Stimulated activated memory B cell treated with anti-CD40 and anti-IgM and Interleukin-4, amounts not matched to agents 10 μg/mL and 1 μg/mL and 100 μg/mL, for 72 hours (primary cell): ENCODE measurements at regions not wholly inside any gene's neighbourhood (a gene's known extent, or its start where the extent isn't known, plus 50 kb on each side); places are given as distances from the start of the nearest gene placed in this dataset.
A peak's percentile ranks its signal among the peaks of the same experiment; 100 is the strongest.

Experiments used
- ATAC-seq: fragments of 150-1000 bp; cut with Tn5 transposase; 2 replicates; pipeline ENCODE4 v1.10.0; 2021
- H3K27ac Mint-ChIP-seq: one replicate; pipeline ENCODE4 v1.8.0; 2022; ENCODE audit warnings: mild to moderate bottlenecking, mixed read lengths
- H3K27me3 Mint-ChIP-seq: one replicate; pipeline ENCODE4 v1.8.0; 2022; ENCODE audit warnings: mixed read lengths
- H3K36me3 Mint-ChIP-seq: one replicate; pipeline ENCODE4 v1.8.0; 2022; ENCODE audit warnings: mixed read lengths
- H3K4me1 Mint-ChIP-seq: one replicate; pipeline ENCODE4 v1.8.0; 2022; ENCODE audit warnings: mixed read lengths
- H3K4me3 Mint-ChIP-seq: one replicate; pipeline ENCODE4 v1.8.0; 2022; ENCODE audit warnings: mild to moderate bottlenecking, moderate library complexity, mixed read lengths
- H3K9me3 Mint-ChIP-seq: one replicate; pipeline ENCODE4 v1.8.0; 2022; ENCODE audit warnings: mixed read lengths

DNA sequence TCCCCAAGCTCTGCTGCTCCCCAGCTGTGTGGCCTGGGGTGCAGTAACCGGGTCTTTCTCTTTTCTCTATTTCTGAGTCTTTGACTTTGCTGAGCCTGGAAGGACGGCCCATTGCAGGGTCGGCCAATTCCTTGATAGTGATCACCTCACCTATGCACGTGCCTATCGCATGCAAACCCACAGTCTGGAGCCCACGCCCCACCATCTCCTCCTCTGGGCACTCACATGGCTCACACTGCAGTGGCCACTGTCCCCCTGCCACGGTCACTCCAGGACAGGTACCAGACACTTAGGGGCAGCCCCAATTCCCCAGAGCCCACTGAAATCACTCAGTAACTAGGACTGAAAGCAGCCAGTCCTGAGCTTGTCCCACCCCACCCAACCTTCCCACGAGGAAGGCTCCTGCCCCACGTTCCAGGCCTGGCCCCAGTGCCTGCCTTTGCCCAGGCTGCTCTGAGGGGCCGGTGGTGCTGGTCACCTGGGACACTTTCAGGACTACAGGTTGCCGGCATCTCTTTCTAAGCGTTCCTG lies 137.6 kb downstream of the TEX29 start:
- Mint-ChIP-seq H3K4me1 (peaks cover 5% of the 10 kb centered on the region), H3K27me3 (peaks cover 43% of the 10 kb centered on the region), H3K36me3 (no peaks in the 10 kb centered on the region), H3K4me3 (no peak overlapping the region), H3K27ac (no peak overlapping the region), H3K9me3 (peaks cover 4% of the 10 kb centered on the region)
- no peak for ATAC-seq

DNA sequence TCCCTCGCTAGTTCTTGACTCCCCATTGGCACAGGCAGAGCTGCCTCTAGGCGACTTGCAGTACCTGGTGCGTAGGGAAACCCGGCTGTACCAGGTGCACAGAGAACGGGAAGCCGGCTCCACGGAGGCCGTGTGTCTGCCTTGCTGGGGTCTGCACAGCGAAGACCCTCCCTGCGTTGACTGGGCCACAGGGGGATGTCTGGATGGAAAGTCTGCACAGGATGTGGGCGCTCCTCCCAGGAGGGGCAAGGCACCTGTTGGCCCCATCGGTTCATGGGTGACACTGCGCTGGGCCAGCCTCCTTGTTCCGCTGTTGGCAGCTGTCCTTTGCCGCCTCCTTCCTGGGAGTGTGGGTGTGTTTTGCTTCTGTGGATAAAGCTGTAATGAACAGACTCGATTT lies 138.3 kb downstream of the TEX29 start:
- no peak for ATAC-seq
- Mint-ChIP-seq H3K36me3 (no peaks in the 10 kb centered on the region), H3K9me3 (peaks cover 4% of the 10 kb centered on the region), H3K4me3 (no peak overlapping the region), H3K27me3 (peaks cover 43% of the 10 kb centered on the region), H3K27ac (no peak overlapping the region), H3K4me1 (peaks cover 5% of the 10 kb centered on the region)

DNA sequence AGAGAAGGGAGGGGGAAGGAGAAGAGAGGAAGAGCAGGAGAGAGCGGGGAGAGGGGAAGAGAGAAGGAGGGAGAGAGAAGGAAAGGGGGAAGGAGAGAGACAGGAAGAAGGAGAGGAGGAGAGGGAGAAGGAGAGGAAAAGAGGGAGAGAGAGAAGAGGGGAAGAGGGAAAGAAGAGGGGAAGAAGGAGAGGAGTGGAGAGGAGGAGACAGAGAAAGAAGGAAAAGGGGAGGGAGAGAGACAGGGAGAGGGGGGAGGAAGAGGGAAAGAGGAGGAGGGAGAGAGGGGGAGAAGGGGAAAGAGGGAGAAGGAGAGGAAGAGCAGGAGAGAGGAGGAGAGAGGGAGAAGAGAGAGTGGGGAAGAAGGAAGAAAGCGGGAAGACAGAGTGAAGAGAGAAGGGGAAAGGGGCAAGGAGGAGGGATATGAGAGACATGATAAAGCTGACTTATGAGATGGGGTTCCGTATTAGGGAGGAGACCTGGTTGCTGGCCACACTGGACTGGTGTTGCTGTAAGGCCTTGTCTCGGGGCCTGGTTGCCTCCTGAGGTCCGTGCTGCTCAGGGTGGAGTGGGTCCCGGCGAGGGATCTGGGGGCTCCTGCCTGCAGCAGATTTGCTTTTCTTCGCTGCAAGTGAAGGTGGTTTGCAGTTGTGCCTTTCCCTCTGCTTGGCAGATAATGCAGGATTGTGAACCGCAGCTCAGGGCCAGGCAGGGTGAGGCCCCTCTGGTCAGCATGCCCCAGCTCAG lies 139.5 kb downstream of the TEX29 start:
- Mint-ChIP-seq H3K27ac (no peak overlapping the region), H3K4me1 (peaks cover 5% of the 10 kb centered on the region), H3K9me3 (peaks cover 4% of the 10 kb centered on the region), H3K27me3 (peaks cover 43% of the 10 kb centered on the region), H3K4me3 (no peak overlapping the region), H3K36me3 (no peaks in the 10 kb centered on the region)
- ATAC-seq, result no peak

DNA sequence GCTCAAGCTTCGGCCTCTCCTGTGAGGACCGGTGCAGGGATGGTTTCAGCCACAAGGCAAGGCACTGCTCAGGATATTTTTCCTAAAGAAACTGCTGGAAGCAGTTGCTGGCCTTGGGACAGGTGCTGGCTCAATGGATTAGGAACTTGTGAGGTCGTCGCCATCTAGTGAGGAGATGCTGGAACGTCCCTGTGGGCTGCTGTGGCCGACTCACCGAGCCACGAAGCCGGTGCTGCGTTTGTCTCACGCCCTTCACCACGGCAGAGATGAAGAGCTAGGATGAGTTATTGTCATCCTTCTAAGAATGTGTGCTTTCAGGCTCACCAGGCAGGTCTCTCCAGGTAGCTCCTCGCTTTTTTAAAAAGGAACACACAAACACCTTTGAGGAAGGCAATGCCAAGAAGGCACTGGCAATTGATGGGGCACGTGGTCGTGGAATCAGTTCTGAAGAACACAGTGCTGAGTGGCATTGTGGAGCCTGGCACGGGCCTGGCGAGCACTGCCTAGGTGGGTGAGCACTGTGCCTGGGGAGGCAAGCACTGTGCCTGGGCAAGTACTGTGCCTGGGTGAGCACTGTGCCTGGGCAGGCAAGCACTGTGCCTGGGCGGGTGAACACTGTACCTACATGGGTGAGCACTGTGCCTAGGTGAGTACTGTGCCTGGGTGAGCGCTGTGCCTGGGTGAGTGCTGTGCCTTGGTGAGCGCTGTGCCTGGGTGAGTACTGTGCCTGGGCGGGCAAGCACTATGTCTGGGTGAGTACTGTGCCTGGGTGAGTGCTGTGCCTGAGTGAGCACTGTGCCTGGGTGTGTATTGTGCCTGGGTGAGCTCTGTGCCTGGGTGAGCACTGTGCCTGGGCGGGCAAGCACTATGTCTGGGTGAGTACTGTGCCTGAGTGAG lies 140.4 kb downstream of the TEX29 start:
- peaks cover 5% of the 10 kb centered on the region for H3K4me1 Mint-ChIP-seq
- H3K9me3 Mint-ChIP-seq, result peaks cover 4% of the 10 kb centered on the region
- H3K27me3 Mint-ChIP-seq, result peaks cover 43% of the 10 kb centered on the region
- no peaks in the 10 kb centered on the region for H3K36me3 Mint-ChIP-seq
- no peak overlapping the region for H3K4me3 Mint-ChIP-seq
- no peak overlapping the region for H3K27ac Mint-ChIP-seq
- ATAC-seq, result peak; percentile 19

DNA sequence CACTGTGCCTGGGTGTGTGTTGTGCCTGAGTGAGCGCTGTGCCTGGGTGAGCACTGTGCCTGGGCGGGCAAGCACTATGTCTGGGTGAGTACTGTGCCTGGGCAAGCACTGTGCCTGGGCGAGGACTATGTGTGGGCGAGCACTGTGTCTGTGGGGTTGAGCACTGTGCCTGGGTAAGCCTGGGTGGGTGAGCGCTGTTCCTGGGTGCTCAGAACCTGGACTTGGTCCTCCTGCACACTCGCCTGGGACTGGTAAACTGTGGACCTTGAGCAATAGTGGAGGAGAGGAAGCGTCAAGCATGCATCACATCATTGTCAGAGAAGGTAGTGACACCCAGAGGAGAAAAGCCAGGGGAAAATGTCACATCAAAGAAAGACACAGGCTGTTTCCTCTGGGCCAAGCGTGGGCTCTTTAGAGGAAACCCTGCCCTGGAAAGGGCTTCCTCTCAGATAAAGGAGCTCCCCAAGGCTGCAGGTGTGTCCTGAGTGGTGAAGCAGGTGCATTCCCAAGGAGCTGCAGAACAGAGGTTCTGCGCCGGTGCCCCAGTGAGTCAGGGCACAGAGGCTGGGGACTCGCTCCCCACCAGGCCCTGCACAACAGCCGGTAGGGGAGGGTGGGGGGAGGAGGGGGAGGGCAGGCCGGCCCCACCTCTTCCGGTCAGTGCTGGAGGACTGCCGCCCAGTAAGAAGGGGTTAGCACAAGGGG lies 141.2 kb downstream of the TEX29 start:
- Mint-ChIP-seq H3K27ac (no peak overlapping the region), H3K4me1 (peaks cover 5% of the 10 kb centered on the region), H3K4me3 (no peak overlapping the region), H3K9me3 (peaks cover 2% of the 10 kb centered on the region), H3K27me3 (peaks cover 43% of the 10 kb centered on the region), H3K36me3 (no peaks in the 10 kb centered on the region)
- peak; percentile 31 for ATAC-seq

DNA sequence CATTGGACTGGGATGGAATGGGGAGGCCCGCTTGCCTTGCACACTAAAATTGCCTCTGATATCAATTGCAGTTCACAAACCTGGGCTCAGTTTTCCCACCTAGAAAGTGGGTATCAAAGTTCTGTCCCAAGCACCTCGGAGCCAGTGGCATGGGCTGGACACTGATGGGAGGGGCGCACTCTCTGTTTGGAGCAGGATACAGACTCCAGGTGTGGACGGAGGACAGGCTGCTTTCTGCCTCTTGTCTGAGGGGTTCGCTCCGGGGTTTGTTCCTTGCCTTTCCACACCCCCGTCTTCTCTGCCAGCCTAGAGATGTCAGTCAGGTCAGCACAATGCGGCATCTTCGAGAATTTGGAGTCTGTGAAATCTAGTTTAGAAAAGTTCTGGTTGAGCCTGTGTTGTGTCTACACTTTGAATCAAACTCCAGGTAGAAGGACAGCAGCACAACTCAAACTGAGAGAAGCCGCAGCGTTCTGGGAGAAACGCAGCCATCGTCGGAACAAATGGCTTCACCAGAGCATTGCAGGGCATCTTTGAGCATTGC lies 141.9 kb downstream of the TEX29 start:
- Mint-ChIP-seq H3K4me1 (peaks cover 5% of the 10 kb centered on the region), H3K27ac (no peak overlapping the region), H3K9me3 (peaks cover 4% of the 10 kb centered on the region), H3K4me3 (no peak overlapping the region), H3K27me3 (peaks cover 43% of the 10 kb centered on the region), H3K36me3 (no peaks in the 10 kb centered on the region)
- ATAC-seq, result no peak

DNA sequence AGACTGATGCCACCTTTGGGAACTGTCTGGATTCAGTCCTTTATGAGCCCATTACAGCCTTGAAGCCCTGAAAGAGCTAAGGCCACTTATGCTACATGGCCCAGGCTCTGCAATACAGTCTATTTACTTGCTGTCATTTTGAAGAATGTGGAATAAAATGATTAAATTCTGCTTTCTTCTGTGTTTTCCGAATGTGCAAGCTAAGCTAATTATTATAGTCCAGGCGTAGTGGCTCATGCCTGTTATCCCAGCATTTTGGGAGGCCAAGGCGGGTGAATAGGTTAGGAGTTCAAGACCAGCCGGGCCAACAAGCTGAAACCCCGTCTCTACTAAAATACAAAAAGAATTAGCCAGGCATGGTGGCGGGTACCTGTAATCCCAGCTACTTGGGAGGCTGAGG lies 142.5 kb downstream of the TEX29 start:
- H3K36me3 Mint-ChIP-seq, result no peaks in the 10 kb centered on the region
- ATAC-seq, result no peak
- peaks cover 5% of the 10 kb centered on the region for H3K4me1 Mint-ChIP-seq
- H3K27ac Mint-ChIP-seq, result no peak overlapping the region
- no peak overlapping the region for H3K4me3 Mint-ChIP-seq
- H3K27me3 Mint-ChIP-seq, result peaks cover 39% of the 10 kb centered on the region
- H3K9me3 Mint-ChIP-seq, result peaks cover 3% of the 10 kb centered on the region

DNA sequence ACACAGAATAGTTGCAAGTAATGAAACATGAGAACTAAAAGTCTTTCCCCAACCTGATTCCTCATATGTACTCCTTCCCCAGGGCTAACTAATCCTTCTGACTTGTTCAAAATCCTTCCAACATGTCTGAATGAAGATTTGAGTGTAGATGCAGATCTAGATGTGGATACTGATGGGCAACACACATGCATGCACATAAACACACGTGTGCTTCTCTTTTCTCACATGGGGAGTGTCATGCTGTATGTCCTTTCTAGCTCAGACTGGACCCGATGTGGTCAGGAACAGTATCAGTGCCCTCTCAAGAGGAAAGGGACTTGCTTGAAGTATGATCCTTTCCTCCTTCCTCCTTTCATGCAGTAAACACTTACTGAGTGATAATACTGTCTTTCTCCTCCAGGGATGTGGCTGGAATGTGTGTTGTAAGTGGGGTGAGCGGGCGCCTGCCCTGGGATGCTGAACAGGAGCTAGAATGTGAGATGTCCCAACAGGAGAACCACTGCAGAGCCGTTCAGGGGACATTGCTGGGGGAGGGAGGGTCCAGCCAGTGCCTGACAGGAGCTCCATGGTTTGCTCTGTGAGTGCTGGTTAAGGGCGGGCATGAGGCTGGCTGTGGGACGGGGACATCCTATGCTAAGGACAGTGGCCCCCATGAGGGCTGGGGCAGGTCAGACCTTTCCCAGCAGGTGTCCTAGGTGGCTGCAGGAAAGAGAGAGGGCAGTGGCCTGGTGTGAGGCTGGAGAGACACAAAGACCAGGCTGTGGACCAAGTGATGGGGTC lies 146.9 kb downstream of the TEX29 start:
- ATAC-seq, result no peak
- no peaks in the 10 kb centered on the region for H3K4me1 Mint-ChIP-seq
- H3K27ac Mint-ChIP-seq, result no peak overlapping the region
- no peaks in the 10 kb centered on the region for H3K36me3 Mint-ChIP-seq
- no peak overlapping the region for H3K4me3 Mint-ChIP-seq
- H3K27me3 Mint-ChIP-seq, result peaks cover 14% of the 10 kb centered on the region
- H3K9me3 Mint-ChIP-seq, result peaks cover 2% of the 10 kb centered on the region

DNA sequence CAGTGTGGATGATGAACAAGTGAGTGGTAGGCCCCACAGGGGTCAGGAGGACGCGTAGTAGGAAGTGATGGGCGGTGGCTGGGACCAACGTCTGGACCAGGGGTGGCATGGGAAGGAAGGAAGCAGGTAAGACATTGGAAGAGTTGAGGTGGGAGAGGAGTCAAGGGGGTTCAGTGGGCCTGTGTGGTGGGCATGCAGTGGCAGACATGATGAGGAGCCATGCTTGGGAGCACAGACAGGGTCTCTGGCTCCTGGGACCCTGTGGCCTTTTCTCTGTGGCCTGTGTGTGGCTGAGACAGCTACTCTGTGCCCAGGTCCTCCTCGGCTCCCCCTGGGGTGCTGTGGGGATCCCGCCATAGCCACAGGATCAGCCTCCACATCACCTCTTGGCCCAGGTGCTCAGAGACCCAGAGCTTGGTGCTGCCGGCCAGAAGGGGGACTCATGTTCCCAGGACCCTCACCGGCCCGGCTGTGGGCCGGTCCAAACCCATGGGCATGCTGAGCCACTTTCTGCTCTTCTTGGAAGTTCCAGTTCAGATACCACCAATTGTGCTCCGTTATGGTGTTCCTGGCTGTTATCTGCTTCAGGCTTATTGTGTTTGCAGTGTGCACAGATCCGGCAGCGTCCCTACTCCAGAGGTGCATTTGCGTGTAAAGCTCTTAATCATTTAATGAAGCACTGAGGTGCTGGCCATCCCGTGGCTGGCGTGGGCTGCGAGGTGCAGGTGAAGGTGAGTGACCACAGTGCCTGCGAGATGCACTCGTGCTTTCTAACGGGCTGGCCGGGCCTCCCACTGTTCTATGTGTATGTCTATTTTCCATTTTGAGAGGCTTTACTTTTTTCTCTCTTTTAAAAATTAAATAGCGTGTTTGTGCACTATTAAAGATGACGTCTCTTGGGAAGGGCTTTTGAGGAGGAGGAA lies 147.9 kb downstream of the TEX29 start:
- Mint-ChIP-seq H3K4me3 (no peak overlapping the region), H3K27ac (no peak overlapping the region), H3K4me1 (no peaks in the 10 kb centered on the region), H3K9me3 (peaks cover 2% of the 10 kb centered on the region), H3K27me3 (peaks cover 23% of the 10 kb centered on the region), H3K36me3 (no peaks in the 10 kb centered on the region)
- ATAC-seq, result no peak

DNA sequence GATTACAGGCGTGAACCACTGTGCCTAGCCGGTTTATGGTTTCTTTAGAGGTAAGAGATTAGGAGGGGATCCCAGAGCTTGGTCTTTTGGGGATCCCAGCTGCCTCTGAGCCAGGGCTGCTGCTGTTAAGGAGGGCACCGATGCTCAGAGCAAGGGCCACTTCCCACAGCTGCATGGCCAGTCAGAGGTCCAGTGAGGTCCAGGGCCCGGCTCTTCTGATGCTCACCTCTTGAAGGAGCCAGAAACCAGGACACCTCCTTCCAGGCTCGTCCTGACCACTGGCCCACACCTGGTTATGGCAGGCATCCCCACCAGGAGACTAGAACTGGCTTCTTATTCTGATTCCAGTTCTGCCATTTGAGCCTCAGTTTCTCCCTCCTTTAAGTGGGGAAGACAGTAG lies 149.0 kb downstream of the TEX29 start:
- Mint-ChIP-seq H3K27me3 (peaks cover 23% of the 10 kb centered on the region), H3K9me3 (peaks cover 2% of the 10 kb centered on the region), H3K4me1 (no peaks in the 10 kb centered on the region), H3K4me3 (no peak overlapping the region), H3K36me3 (no peaks in the 10 kb centered on the region), H3K27ac (no peak overlapping the region)
- ATAC-seq, result no peak

DNA sequence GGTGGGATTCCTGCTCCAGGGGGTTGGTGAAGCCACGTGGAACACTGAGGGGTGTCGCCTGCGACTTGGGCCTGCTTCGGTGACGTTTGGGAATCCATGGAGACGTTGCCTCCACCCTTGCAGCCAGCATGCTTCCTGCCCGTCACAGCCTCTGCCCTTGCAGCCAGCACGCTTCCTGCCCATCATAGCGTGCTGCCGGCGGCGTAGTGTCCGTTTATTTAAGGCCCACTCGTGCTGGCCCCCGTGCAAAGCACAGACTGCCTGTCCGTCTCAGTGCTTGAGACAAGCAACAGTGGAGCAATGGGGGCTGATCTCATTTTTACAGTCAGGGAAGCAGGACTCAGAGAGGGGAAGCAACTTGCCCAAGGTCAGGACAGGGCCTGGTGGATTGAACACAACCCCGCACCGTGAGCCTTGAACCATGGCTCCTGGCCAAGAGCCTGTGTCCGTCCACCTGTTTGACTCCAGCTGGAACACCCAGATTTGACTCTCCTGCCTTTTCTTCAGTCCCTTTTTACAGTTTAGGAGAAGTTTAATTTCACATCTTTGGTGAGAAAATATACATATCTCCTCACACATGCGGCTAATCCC lies 149.6 kb downstream of the TEX29 start:
- Mint-ChIP-seq H3K9me3 (peaks cover 2% of the 10 kb centered on the region), H3K36me3 (no peaks in the 10 kb centered on the region), H3K27ac (no peak overlapping the region), H3K27me3 (peaks cover 23% of the 10 kb centered on the region), H3K4me3 (no peak overlapping the region), H3K4me1 (no peaks in the 10 kb centered on the region)
- ATAC-seq, result no peak

DNA sequence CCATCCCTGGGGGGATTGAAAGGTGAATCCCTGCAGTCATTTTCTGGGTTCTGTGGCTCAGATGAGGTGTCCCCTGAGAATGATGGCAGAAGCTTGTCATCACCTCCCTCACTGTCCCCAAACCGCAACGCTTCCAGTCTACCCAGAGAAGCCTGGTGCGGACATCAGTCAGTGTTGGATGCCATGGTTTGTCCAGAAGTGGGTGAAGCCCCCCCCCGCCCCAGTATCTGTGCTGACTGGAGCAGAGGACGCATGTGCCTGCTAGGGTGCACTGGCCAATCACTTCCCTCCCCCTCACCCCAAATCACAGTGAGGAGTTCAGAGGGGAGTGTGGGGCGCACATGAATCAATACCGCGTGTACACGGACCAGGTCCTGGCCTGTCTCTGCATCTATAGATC lies 150.5 kb downstream of the TEX29 start:
- Mint-ChIP-seq H3K27ac (no peak overlapping the region), H3K36me3 (no peaks in the 10 kb centered on the region), H3K9me3 (peaks cover 2% of the 10 kb centered on the region), H3K4me1 (no peaks in the 10 kb centered on the region), H3K4me3 (no peak overlapping the region), H3K27me3 (peaks cover 23% of the 10 kb centered on the region)
- ATAC-seq, result no peak

DNA sequence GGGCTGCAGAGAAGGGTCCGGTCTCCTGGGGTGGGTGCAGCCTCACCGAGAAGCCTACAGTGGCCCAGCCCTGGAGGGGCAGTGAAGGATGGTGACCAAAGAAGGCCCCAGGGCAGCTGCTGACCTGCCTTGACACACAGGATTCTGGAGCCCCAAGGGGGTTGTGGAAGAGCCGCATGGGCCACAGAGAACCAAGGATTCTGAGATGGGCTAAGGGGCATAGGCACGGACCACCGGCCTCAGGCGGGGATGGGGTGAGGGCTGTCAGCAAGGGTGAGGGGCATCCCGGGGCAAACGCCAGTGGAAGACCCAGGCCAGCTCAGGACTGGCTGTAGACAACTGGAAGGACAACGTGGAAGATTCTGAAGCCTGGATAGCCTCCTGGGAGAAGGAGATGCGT lies 151.6 kb downstream of the TEX29 start:
- H3K27ac Mint-ChIP-seq, result no peak overlapping the region
- no peaks in the 10 kb centered on the region for H3K4me1 Mint-ChIP-seq
- H3K4me3 Mint-ChIP-seq, result no peak overlapping the region

More for the DNA sequence above, 151.6 kb downstream of the TEX29 start:
- H3K36me3 Mint-ChIP-seq, result no peaks in the 10 kb centered on the region
- peaks cover 23% of the 10 kb centered on the region for H3K27me3 Mint-ChIP-seq
- peak; percentile 9 for ATAC-seq
- peaks cover under 1% of the 10 kb centered on the region for H3K9me3 Mint-ChIP-seq
